Endothelial cell of hepatic sinusoid (primary cell): ENCODE measurements at regions not wholly inside any gene's neighbourhood (a gene's known extent, or its start where the extent isn't known, plus 50 kb on each side); places are given as distances from the start of the nearest gene placed in this dataset.

ENCODE experiments used
- in situ Hi-C: cut with HindIII; loops from 2 replicates; pipeline ENCODE4 v1.10.0; 2017; ENCODE audit warnings: low sequenced_read_pairs

- in situ Hi-C loops: no loop called here
Observed at GRCh38 chr1:83773059-83773458, 225.9 kb downstream of the TTLL7 start.

DNA sequence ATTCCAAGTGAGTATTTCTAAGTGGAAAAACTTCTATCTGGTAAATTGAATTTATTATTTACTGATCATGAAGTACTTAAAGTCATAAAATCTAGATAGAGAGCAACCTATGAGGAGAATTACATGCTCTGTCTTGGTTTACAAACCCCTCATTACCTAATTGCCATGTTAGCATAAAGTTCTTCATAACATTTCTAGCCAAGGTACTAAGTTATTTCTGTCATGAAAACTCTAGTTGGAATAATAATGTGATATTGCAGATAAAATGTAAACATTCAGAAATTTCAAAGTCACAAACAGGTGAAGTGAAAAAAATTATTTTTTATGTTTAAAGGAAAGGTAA is 228.6 kb downstream of the TTLL7 start:
- in situ Hi-C loops: no loop called here

DNA sequence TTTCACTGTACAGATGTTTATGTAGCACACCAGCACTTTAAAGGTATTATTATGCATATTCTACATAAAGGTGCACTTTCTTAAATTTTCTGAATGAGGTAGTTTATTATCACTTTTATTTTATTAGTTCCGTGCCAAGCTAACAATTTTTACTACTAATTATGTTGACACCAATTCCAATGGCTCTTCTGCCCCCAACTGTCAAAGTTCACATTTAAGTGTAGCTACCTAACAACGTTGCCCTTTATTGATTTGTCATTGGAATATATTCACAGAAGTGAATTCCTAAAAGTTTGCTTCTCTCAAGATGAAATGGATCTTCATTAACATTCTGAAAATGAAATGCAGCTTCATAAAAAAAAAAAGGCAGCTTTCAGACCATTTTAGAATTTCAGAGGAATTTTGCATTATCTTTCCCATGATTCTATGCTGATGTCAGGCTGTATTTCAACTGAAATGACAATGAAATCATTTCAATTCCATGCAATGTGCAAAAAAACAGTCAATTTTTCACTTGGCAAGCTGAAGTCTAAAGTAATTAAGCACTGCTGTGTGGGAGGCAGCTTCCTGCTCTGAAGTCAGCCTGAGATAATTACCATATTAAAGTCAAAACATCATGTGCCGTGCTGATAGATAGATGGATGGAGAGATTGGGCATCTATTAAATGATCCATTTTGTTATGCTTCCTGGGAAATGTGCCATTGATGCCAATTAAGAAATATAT is 229.2 kb downstream of the TTLL7 start:
- in situ Hi-C loops: no loop called here

DNA sequence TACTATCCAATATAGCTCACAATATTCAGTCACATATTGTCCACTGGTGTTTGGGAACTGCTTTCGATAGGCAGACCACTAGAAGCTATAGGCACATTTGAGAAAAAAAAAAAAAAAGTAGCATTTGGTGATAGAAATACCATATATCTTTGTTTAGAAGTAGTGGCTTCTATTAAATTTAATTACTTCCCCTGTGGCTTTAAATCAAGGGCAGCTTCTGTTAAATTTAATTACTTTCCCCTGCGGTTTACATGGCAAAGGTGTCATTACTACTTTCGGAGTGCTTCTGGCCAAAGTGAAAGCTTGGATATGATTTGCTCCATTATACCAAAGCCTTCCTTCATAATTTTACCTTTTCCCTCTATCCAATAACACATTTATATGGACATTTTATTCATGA is 229.9 kb downstream of the TTLL7 start:
- in situ Hi-C loops: no loop called here

DNA sequence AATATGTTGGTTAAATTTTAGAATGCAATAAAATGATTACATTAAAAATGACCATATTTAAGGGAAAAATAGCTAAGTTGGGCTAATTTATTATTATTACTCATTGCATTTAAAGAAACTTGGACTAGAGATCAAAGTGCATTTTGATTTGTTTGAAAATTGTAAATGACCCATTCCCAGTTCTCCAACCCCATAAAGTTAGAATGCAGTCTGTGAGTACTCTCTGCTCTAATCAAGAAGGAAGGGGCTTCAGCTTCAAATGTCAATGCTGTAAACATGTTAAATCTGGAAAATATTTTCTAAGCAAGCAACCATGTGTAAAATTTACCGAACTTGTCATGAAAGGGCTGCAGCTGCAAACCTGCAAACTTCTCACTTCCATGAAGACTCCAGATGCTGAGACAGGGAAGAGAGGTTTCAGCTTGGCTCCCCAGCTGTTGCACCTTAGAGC is 232.7 kb downstream of the TTLL7 start:
- in situ Hi-C loops: no loop called here

GRCh38 chr1:83765125-83765524 is 233.8 kb downstream of the TTLL7 start:
- in situ Hi-C loops: no loop called here

- in situ Hi-C loops: no loop called here
Observed at GRCh38 chr1:83764209-83764608, 234.7 kb downstream of the TTLL7 start.

- in situ Hi-C loops: no loop called here
Observed at GRCh38 chr1:83763361-83764095, 235.4 kb downstream of the TTLL7 start.

DNA sequence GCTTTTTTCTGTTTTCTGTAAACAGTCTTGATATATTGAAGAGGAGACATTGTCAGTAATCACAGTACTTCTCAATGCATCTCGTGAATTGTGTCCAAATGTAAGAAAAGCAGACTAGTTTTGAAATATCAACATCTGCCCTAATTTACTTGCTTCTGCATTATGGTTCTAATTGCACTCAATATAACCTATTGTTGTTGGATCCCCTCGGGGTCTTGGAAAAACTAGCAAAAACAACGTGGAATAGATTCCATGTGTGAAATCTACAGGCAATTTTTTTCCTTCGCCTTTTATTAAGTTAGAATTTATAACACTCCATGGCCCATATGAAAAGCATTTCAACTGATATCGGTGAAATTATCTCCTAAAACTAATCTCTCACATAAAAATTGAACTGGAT is 236.5 kb downstream of the TTLL7 start:
- in situ Hi-C loops: no loop called here

DNA sequence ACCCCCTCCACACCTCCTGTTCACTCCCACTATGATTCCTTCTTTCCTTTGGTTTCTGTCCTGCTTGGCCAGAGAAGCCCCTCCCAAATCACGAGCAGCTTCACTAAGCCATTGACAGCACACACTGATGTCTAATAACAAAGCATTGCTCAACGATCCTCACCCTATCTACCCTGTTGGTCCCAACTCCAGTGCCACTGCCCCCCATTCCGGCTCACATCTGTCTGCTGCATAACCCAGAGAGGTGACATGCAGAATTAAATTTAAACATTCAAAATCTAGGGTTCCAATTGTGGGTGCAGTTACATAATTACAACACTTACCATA is 236.9 kb downstream of the TTLL7 start:
- in situ Hi-C loops: no loop called here

DNA sequence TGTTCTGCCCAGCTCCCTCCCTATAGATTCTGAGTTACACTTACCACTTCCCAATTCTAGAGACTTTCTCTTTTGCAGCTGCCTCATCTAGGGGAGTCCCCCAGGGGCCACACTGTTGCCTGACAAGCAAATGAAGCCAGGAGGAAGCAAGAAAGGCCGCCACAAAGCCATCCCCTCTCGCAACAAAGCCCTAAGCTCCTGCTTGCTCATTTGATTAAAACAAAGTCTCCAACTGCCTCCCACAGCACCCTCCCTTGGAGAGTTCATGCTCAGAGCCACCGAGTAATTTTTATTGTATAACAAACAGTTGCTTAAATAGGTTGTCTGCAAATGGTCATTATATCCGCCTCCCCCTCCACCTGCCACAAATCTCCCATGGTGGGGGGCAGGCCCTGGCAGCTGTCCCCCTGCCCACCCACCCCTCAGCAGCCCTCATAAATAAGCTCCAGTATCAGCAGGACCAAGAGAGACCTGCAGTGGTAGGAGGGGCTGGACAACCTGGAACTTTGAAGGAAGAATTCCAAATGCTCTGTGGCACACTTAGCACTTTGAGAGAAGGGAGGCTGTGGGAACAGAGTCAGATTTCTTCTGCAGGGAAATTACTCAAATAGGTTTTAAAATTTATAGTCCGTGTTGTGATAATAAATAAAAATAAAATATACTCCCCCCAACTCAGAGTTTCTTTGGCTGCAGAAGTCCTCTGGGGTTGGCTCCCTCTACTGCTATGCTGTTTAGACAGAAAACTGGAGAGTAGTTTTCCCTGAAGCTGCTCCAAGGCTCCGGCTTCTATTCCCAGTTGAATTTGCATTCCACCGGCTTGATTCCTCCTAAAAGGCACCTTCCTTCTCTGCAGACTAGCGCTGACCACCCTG is 237.5 kb downstream of the TTLL7 start:
- in situ Hi-C loops: no loop called here

GRCh38 chr1:83760226-83761021 is 238.5 kb downstream of the TTLL7 start:
- in situ Hi-C loops: no loop called here

DNA sequence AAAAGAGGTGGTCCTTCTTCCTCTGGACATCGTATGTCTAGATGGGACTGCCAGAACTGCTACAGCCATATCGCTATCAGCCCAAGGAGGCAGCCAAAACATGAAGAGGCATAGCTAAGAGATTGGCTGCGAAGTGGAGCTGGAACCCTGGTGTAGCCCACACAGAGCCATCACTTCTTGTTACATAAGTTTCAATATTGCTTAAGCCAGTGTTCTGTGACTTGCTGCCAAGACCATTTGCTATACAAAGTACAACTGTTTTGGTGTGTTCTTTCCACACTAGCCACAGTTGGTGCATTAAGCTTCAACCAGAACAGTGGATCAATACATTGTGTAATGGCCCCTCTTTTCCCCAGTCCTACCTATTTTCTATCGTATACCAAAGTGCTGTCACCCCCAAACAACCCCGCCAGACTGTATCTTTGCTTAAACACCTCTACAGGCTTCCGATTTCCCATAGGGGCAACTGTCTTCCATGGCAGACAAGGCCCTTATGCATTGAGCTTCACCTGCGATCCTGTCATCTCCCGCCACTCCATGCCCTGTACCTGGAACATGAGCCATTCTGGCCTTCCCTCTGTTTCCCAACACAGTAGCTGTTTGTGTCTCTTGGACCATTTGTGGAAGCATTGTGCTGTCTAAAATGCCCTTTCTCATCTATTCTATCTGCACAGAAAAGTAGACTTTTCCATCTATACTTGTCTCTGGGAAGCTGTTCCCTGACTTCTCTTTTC is 241.8 kb downstream of the TTLL7 start:
- in situ Hi-C loops: no loop called here

DNA sequence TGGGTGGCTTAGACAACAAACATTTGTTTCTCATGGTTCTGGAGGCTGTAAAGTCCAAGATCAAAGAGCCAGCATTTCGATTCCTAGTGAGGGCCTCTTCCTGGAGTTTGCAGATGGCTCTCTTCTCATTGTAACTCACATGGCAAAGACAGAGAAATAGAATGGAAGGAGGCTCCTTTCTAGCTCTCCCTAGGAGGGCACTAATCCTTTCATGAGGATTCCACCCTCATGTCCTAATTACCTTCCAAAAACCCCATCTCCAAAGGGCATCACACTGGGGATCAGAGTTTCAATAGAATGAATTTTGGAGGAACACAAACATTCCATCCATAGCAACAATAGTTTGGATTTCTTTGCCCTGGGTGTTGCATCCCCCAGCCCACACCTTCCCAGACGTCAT is 247.3 kb downstream of the TTLL7 start:
- in situ Hi-C loops: no loop called here

GRCh38 chr1:83750201-83750600 is 248.7 kb downstream of the TTLL7 start:
- in situ Hi-C loops: no loop called here

GRCh38 chr1:83747853-83748482 is 251.0 kb downstream of the TTLL7 start:
- in situ Hi-C loops: no loop called here

DNA sequence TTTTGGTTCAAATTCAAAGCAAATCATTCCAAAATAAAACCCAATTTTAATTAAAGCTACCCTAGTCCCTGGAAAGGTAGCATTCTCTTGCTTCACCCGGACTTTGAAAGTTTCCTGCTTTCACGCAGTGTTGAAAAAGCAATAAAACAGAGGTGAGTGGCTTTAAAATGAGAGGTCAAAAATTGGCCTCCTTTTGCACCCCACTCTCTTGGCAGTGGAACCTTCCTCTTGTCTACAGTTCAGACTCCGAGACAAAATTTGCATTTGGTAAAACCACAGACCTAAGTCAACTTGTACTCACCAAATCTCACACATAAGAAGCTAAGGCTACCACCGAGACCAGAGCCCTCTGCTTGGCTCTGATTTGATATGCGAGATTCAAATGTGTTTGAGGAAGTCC is 252.7 kb downstream of the TTLL7 start:
- in situ Hi-C loops: no loop called here

- in situ Hi-C loops: no loop called here
Observed at GRCh38 chr1:83742446-83742845, 256.5 kb downstream of the TTLL7 start.

DNA sequence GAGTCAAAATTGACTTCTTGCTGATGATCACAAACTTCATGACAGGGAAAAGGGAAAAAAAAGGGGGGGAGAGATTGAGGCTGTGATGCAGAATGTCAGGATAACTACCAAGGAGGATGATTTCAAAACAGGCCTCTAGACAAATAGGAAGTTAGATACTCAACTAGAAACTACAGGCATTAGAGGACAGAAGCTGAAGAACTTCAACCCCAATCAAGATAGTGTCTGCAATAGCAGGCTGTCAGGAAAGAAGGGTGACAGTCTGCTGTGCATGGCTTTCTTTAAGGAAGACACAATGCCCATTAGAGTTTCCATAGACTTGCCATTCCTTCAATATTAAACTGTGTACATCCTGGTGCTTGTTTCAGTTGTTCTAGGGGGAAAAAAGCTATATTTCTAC is 257.2 kb downstream of the TTLL7 start:
- in situ Hi-C loops: no loop called here

DNA sequence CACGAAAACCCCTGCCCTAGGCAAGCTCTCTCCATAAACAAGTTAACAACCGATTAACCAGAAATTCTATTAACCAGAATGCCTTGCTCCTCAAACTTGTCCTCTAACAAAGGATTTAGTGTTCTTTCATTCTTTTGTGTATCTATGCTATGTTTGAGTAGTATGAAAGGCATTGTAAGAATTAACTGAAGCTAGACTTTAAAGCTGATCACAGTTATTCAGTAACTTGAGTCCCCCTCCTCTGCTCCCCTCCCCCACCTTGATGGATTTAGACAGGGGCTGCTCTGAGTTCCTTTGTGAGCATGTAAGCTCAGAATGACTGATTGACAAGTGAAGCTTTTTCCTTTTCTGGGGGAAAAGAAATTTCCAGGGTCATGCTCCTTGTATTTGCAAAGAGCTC is 257.6 kb downstream of the TTLL7 start:
- in situ Hi-C loops: no loop called here
